SU-DHL-6 (cell line): ENCODE measurements at regions not wholly inside any gene's neighbourhood (a gene's known extent, or its start where the extent isn't known, plus 50 kb on each side); places are given as distances from the start of the nearest gene placed in this dataset.

ENCODE experiments used
- CTCF ChIP-seq: fragments of 200-600 bp; sonication (generic); IDR thresholded peaks from one replicate; pipeline ENCODE4 v1.5.1; 2017; ENCODE audit warnings: antibody characterized with exemption, mild to moderate bottlenecking, low read length, moderate library complexity; ENCODE audit not compliant: insufficient read depth, poor library complexity, severe bottlenecking
- EZH2phosphoT487 ChIP-seq: fragments of 200-600 bp; sonication (generic), shearing (Covaris generic); conservative IDR thresholded peaks from 2 replicates; pipeline ENCODE4 v1.6.1; 2018; ENCODE audit warnings: mild to moderate bottlenecking, antibody characterized with exemption, low read length, moderate library complexity, mixed read lengths

- TF ChIP-seq CTCF: no peak
- no peak for TF ChIP-seq EZH2phosphoT487
Measured at GRCh38 chr9:26261503-26262330, 583.5 kb upstream of the TUSC1 start.
